AG20443 (cell line): ENCODE measurements at regions not wholly inside any gene's neighbourhood (a gene's known extent, or its start where the extent isn't known, plus 50 kb on each side); places are given as distances from the start of the nearest gene placed in this dataset.
A peak's percentile ranks its signal among the peaks of the same experiment; 100 is the strongest.
"Not testable (repeated sequence)": the region's sequence is repeated elsewhere in the genome, so short reads cannot be mapped to it uniquely, and the experiment has no call there.

Experiments used
- DNase-seq: peaks from one replicate; pipeline ENCODE4 v3.0.0; 2012; ENCODE audit warnings: low spot score, mixed read lengths

DNA sequence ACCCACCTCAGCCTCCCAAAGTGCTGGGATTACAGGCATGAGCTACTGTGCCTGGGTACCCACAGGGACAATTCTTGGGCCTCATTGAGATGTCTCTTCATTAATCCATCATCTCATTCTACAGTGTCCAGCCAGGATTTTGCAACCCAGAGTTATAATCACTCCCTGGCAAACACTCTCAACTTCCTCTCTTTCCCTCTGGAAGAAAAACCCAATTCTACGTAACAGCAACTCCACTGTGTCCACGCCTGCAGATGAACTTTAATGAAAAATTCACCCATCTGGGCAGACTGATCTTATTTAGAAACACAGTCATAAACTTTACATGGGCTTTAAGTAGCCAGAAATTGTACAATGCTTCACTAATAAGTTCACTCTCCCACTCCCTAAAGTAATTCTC is 90.1 kb upstream of the ABCC4 start:
- DNase-seq = no peak

- no peak for DNase-seq
These were observed 90.5 kb upstream of the ABCC4 start for GRCh38 chr13:95391785-95392184.

- DNase-seq = no peak
These were observed 91.3 kb upstream of the ABCC4 start for GRCh38 chr13:95392597-95392996.

DNA sequence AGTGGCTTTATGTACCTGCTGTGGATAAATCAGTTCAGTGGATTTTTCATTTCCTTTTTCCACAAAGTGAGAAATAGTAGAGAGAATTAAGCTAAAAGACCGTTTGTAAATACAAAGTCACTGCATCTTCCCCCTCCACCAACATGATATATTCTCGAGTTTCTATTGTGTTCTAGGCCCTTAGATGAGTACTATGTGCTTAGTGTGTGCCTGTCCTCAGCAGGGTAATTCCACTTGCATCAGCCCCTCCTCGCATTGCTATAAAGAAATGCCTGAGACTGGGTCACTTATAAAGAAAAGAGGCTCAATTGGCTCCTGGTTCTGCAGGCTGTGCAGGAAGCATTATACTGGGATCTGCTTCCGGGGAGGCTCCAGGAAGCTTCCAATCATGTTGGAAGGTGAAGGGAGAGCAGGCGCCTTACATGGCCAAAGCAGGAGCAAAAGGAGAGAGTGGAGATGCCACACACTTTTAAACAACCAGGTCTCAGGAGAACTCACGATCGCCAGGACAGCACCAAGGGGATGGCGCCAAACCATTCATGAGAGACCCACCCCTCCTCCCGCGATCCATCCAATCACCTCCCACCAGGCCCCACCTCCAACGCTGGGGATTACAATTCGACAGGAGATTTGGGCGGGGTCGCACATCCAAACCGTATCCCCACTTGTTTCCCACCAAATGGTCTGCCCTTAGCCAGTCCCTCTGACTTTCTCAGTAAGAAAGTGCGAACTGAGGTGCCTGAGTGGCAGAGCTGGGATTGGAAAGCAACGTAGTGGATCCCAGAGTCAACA is 102.3 kb upstream of the ABCC4 start:
- no peak for DNase-seq

GRCh38 chr13:95404141-95404882 is 103.1 kb upstream of the ABCC4 start:
- DNase-seq = peak; percentile 91

- DNase-seq = no peak
These were observed 104.9 kb upstream of the ABCC4 start for GRCh38 chr13:95406176-95406575.

- DNase-seq = no peak
These were observed 110.3 kb upstream of the ABCC4 start for GRCh38 chr13:95411428-95412040.

GRCh38 chr13:95418946-95419345 is 117.7 kb upstream of the ABCC4 start:
- DNase-seq = no peak

DNA sequence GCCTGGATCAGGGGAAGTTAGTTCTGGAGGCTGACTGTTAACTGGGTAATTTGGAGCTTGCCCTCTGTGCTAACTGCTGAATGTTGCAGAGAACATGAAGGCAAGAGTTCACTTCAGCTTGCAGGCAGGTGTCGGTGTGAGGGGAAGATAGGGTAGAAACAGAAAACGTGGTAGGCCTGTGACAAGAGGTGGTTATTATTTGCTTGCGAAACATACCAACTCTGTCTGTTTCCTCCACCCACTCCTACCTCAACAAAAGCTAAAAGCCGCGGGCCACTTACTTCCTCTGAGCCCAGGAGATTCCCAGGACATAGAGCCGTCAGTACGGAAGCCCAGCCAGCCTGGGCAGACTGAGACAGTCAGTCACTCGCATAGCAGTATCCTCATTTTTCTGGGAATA is 119.2 kb upstream of the ABCC4 start:
- no peak for DNase-seq

- DNase-seq = no peak
These were observed 125.4 kb upstream of the ABCC4 start for GRCh38 chr13:95426631-95427030.

GRCh38 chr13:95430525-95430924 is 122.0 kb upstream of the CLDN10 start:
- not testable (repeated sequence) for DNase-seq

GRCh38 chr13:95432141-95432540 is 120.4 kb upstream of the CLDN10 start:
- no peak for DNase-seq

- DNase-seq = no peak
These were observed 119.0 kb upstream of the CLDN10 start for GRCh38 chr13:95433537-95433936.

DNA sequence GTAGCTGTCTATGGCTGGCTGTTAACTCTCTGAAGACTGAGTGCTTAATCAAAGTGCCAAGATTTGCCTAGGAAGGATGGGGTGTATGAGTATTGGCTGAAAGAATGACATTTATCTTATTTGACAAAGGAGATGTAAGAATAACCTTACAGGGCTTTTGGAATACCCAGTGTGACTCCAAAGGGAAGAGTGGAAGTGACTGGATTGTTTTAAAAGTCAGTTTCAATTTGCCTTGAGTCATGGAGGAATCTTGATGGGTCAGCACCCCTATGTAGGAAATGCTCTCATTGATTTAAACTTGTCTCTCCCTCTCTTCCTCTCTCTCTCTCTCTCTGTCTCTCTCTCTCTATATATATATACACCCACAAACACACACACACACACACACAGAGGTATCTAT is 118.4 kb upstream of the CLDN10 start:
- no peak for DNase-seq

DNA sequence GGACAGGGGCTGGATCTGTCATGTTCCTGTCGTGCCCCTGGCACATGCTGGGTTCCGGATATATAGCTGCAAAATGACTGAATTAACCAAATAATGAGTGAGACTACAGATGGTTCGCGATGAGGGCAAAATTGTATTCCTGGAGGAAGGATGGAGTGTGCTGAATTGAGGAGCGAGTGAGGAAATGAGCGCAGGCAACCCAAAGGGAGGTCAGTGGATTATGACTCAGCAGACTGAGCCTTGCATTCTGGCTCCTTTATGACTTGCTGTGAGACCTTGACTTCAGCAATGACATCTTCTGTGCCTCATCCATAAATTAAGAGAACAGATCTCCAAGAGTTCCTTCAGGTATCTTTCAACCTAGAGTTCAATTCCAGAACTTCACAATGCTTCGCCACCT is 115.0 kb upstream of the CLDN10 start:
- no peak for DNase-seq

GRCh38 chr13:95438297-95438696 is 114.2 kb upstream of the CLDN10 start:
- DNase-seq = no peak

DNA sequence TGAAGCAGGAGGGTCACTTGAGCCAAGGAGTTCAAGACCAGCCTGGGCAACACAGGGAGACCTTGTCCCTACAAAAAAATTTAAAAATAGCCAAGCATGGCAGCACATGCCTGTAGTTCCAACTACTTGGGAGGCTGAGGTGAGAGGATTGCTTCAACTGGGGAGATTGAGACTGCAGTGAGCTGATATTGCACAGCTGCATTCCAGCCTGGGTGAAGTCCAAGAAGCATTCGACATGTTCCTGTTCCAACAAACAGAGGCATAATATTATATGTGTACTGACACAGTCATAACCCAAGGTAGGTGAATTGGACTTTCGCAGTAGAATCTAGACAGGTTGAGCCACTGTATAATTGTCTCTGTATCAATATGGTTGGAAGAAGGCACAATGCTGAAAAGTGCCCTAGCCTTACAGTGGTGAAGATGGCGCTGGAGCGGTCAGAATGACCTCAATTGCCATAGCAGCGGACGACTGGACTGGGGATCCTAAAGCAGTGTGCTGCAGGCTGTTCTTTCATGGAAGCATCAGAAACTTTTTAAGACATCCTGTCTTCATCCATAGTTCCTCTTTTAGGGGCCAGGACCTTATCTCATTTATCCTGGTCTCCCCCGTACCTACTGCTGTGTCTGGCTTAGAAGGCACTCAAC is 112.0 kb upstream of the CLDN10 start:
- no peak for DNase-seq

GRCh38 chr13:95441326-95441725 is 111.2 kb upstream of the CLDN10 start:
- DNase-seq = no peak

GRCh38 chr13:95444006-95444730 is 108.4 kb upstream of the CLDN10 start:
- no peak for DNase-seq

DNA sequence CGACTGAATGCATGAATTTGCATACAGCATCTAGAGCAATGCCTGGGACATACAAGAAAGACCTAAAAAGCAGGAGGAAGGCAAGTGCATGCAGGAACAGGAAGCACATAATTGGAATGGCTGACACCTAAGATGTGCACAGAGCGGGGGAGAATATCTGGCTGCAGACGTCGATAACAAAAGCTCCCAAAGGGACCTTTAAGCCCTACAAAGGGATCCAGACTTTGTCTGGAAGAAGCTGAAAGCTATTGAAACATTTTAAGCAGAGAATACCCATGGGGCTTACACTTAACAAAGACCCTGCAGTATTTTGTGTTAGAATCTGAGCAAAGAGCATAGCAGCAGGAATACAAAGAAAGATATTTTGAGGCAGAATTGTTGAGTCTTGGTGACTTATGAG is 107.4 kb upstream of the CLDN10 start:
- DNase-seq = no peak

- no peak for DNase-seq
These were observed 104.7 kb upstream of the CLDN10 start for GRCh38 chr13:95447814-95448213.

- DNase-seq = no peak
These were observed 100.9 kb upstream of the CLDN10 start for GRCh38 chr13:95451656-95452055.
